Nephron progenitor cell (in vitro differentiated cells): ENCODE measurements at regions not wholly inside any gene's neighbourhood (a gene's known extent, or its start where the extent isn't known, plus 50 kb on each side); places are given as distances from the start of the nearest gene placed in this dataset.

Experiments
- DNase-seq: peaks from one replicate; pipeline ENCODE4 v3.0.0; 2021
- H3K27ac Mint-ChIP-seq: 2 replicates; pipeline ENCODE4 v1.8.0; 2021; ENCODE audit warnings: mild to moderate bottlenecking, moderate library complexity, mixed read lengths
- H3K27me3 Mint-ChIP-seq: 2 replicates; pipeline ENCODE4 v1.8.0; 2021; ENCODE audit warnings: mild to moderate bottlenecking, low read depth, mixed read lengths; ENCODE audit not compliant: poor library complexity
- H3K36me3 Mint-ChIP-seq: 2 replicates; pipeline ENCODE4 v1.8.0; 2021; ENCODE audit warnings: low read depth, mixed read lengths
- H3K4me1 Mint-ChIP-seq: 2 replicates; pipeline ENCODE4 v1.8.0; 2021; ENCODE audit warnings: mixed read lengths
- H3K4me3 Mint-ChIP-seq: 2 replicates; pipeline ENCODE4 v1.8.0; 2021; ENCODE audit warnings: mild to moderate bottlenecking, moderate library complexity, mixed read lengths
- H3K9me3 Mint-ChIP-seq: 2 replicates; pipeline ENCODE4 v1.8.0; 2021; ENCODE audit warnings: mild to moderate bottlenecking, moderate library complexity, mixed read lengths
- CTCF ChIP-seq: fragments of 200-600 bp; sonication (generic); IDR thresholded peaks from 2 replicates; pipeline ENCODE4 v1.5.0; 2021; ENCODE audit warnings: antibody characterized with exemption

- H3K4me3 Mint-ChIP-seq, result no peak overlapping the region
- peaks cover 17% of the 10 kb centered on the region for H3K4me1 Mint-ChIP-seq
- peaks cover 7% of the 10 kb centered on the region for H3K27me3 Mint-ChIP-seq
- no peak for TF ChIP-seq CTCF
- H3K27ac Mint-ChIP-seq, result no peak overlapping the region
- H3K36me3 Mint-ChIP-seq, result peaks cover 13% of the 10 kb centered on the region
- no peak for DNase-seq
- peaks cover 28% of the 10 kb centered on the region for H3K9me3 Mint-ChIP-seq
Measured at GRCh38 chr11:15339302-15339701, 224.6 kb downstream of the INSC start.

- peaks cover 28% of the 10 kb centered on the region for H3K9me3 Mint-ChIP-seq
- no peak overlapping the region for H3K27ac Mint-ChIP-seq
- peaks cover 17% of the 10 kb centered on the region for H3K4me1 Mint-ChIP-seq
- no peak for TF ChIP-seq CTCF
- no peak for DNase-seq
- H3K27me3 Mint-ChIP-seq, result peaks cover 3% of the 10 kb centered on the region
- no peak overlapping the region for H3K4me3 Mint-ChIP-seq
- peaks cover 13% of the 10 kb centered on the region for H3K36me3 Mint-ChIP-seq
Measured at GRCh38 chr11:15341587-15341986, 226.9 kb downstream of the INSC start.

DNA sequence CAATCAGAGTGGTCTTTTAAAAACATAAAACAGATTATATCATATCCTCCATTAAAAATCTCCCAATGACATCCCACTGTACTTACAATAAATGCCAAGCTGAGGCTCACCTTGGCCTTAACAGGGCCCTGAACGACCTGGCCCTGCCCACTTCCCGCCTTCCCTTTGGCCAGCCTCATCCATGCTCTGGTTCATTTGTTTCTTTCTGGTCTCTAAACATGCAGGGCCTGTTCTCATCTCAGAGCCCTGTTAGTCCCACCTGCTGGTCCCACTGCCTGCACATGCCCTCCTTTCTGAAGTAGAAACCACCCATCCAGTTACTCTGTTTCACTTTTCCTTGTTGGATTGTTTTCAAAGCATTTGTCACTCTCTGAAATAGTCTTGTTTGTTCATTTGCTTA lies 227.4 kb downstream of the INSC start:
- no peak for TF ChIP-seq CTCF
- no peak overlapping the region for H3K4me3 Mint-ChIP-seq
- DNase-seq, result no peak

GRCh38 chr11:15346907-15347306 lies 232.2 kb downstream of the INSC start:
- H3K9me3 Mint-ChIP-seq, result no peaks in the 10 kb centered on the region
- no peak for DNase-seq
- peaks cover 6% of the 10 kb centered on the region for H3K27me3 Mint-ChIP-seq
- peaks cover 16% of the 10 kb centered on the region for H3K4me1 Mint-ChIP-seq
- TF ChIP-seq CTCF, result no peak
- no peak overlapping the region for H3K27ac Mint-ChIP-seq
- H3K4me3 Mint-ChIP-seq, result no peak overlapping the region
- no peaks in the 10 kb centered on the region for H3K36me3 Mint-ChIP-seq

More for the DNA sequence above, 227.4 kb downstream of the INSC start:
- peaks cover 28% of the 10 kb centered on the region for H3K9me3 Mint-ChIP-seq
- peaks cover 3% of the 10 kb centered on the region for H3K27me3 Mint-ChIP-seq
- H3K4me1 Mint-ChIP-seq, result peaks cover 17% of the 10 kb centered on the region
- H3K36me3 Mint-ChIP-seq, result peaks cover 13% of the 10 kb centered on the region
- H3K27ac Mint-ChIP-seq, result no peak overlapping the region

DNA sequence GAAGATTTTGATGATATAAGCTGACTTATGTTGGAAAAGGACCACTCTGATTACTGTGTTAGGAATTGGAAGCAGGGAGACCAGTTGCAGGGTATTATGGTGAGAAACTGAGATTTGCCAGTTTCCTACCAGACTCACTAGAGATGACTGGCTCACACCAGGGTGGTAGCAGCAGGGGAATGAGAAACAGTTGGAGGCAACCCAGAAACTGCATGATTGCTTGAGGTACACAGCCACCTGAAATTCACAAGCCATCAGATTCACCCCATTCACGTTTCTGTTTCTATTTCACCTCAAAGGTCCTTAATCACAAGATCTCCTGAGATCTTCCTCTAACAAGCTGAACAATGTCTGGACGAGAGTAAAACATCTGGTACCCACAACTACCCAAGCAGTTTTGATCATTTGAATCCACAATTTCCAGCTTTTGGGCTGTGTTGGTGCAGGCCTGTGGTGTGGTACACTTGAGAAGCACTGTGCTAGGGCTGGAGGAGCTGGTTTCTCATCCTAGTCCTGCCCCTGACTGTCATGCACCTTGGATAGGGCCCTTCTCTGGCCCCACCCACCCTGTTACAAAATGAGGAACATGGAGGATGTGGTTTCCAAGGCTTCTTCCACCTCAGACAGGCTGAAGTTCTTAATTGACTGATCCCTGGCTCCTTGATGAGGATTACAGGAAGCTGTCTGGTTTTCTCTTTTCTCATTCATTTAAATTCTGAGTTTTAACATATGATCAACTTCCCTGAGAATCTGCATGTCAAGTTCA lies 233.4 kb downstream of the INSC start:
- no peaks in the 10 kb centered on the region for H3K9me3 Mint-ChIP-seq
- no peak for TF ChIP-seq CTCF
- H3K36me3 Mint-ChIP-seq, result no peaks in the 10 kb centered on the region
- H3K4me1 Mint-ChIP-seq, result peaks cover 4% of the 10 kb centered on the region
- DNase-seq, result no peak
- H3K27me3 Mint-ChIP-seq, result peaks cover 2% of the 10 kb centered on the region
- H3K27ac Mint-ChIP-seq, result no peak overlapping the region
- H3K4me3 Mint-ChIP-seq, result no peak overlapping the region

- DNase-seq, result no peak
- H3K4me3 Mint-ChIP-seq, result no peak overlapping the region
- no peaks in the 10 kb centered on the region for H3K36me3 Mint-ChIP-seq
- TF ChIP-seq CTCF, result no peak
- peaks cover 2% of the 10 kb centered on the region for H3K27me3 Mint-ChIP-seq
- H3K9me3 Mint-ChIP-seq, result no peaks in the 10 kb centered on the region
- no peak overlapping the region for H3K27ac Mint-ChIP-seq
- no peaks in the 10 kb centered on the region for H3K4me1 Mint-ChIP-seq
Measured at GRCh38 chr11:15349413-15349812, 234.7 kb downstream of the INSC start.
